Activated CD8-positive, alpha-beta memory T cell treated with anti-CD3 and anti-CD28 coated beads for 24 hours (primary cell): ENCODE measurements at regions not wholly inside any gene's neighbourhood (a gene's known extent, or its start where the extent isn't known, plus 50 kb on each side); places are given as distances from the start of the nearest gene placed in this dataset.

Experiments
- DNase-seq: peaks from one replicate; pipeline ENCODE4 v3.0.0-alpha.2; 2020

DNA sequence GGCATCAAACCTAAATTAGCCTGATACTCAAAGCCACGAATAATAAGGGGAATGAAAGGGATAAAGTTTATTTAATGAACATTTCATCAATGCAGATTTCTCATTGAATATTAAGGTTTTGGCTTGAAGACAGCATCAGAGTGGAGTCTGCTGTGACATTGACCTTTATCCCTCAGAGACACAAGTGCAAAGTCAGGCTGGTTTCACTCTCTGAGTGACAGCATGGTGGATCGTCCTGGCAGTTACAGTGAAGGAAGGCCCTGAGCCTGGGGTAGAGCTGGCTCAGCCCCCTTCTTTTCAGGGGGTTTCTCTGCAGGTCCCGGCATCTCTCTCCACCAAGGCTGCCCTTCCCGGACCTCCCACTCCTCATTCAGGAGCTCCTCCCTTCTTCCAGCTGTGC is 503.1 kb downstream of the PREX1 start:
- DNase-seq: no peak

DNA sequence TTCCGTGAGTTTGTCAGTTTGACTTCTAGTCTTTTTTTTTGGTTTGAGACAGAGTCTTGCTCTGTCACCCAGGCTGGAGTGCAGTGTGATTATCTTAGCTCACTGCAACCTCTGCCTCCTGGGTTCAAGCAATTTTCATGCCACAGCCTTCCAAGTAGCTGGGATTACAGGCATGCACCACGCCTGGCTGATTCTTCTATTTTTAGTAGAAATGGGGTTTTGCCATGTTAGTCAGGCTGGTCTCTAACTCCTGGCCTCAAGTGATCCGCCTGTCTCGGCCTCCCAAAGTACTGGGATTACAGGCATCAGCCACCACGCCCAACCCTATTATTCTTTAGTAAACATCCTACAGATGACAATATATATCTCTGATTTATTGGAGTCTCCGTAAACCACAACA is 506.5 kb downstream of the PREX1 start:
- DNase-seq: no peak

DNA sequence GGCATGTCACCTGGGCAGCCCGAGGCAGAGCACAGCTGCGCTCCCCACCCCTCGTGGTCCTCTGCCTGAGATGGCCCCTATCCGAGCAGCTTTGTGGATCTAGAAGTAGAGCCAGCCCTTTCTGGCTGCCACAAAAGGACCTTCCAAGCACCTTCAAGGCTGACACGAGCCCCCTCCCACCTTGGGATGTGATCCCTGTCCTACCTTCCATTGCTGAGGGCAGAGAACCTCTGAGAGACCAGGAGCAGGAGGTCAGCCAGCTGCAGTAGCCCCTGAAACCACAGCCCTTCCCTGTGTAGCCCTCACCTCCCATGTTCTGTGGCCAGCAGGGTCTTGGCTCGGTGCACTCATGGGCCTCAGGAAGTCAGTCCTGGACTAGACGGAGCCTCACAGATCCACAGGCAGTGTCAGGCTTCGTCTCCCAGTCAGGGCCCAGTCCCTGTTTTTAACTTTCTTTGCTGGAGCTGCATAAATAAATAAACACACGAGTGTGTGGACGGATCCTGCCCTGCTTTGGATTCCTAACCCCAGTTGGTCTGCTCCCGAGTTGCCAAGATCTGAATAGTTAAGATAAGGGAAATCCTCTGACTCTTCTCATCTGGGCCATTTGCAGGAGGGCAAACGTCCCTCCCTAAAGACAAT is 507.7 kb downstream of the PREX1 start:
- no peak for DNase-seq

DNA sequence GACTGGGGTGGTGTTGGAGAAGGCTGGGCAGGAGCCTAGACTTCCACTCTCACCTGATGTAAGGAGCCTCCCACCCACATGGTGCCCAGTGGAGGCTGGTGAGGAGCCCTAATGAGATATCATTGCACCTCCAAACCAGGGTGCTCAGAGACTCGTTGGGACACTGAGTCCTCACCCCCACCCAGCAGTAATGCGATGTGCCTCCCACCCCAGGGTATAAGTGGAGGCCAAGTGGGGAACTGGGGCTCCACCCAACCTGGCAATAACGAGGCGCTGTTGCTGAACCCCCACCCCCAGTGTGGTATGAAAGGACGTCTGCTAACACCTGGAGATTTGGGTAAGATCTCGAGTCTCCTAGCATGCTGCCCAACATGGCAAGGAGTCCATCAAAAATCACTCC is 510.2 kb downstream of the PREX1 start:
- no peak for DNase-seq

DNA sequence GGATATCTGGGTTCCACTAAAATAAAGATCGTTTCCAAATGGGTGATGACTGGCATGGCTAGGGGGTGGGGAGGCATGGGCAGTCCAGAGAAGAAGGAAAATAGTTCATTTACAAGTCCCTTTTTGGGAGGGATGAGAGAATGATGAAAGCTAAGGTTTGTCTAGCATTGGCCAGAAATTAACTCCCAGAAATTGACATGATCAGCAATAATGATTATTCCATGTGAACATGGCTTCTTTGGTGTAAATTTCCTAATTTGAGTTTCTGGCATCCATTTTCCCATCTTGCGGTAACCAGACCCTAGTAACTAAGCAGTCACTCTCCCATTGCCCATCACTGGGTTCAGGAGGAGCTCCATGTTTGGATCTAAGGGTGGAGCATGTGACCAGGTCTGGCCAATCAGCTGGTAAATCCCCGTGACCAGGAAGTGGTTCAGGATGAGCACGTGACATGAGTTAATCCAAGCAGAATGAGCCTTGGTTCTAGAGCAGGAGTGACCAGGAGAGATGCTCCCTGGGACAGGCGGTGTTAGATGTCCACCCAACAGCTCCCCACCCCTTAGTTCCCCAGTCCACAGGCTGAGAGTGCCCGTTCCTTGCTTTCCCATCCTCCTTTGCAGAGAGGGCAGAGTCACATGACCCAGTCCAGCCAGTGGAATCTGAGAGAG is 512.7 kb downstream of the PREX1 start:
- no peak for DNase-seq

DNA sequence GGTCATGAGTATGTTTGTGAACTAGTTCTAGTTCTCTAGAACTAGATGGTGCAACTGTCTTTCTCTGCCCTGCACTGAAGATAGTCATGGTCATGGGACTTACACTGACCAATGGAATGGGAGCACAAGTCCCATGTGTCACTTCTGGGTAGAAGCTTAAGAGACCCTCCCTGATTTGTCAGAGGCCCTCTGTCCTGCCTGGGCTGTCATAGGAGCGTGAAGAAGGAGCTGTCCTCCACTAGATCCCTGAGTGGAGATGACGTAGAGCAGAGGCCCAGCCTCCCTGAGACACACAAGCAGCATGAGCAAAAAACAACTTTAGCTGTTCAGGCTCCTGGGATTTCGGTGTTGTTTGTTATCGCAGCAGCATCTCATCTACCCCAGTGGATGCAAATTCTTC is 514.5 kb downstream of the PREX1 start:
- no peak for DNase-seq

DNA sequence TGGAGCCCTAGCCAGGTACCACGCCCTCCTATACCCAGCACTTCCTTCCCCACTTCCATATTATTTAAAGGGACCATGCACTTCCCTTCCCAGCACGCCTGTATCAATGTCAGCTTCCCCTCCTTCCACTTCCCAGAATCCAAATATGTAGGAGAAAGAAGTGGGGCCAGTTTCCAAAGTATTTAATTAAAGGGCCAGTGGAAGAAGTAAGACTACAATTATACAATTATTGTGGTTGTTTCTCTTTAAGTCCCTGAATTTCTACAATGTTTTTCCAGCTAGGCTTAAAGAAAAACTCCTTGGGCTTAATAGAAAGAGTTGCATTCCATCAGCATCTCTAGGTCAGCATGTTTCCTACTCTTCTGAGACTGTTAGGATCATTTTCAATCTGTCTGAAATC is 515.8 kb downstream of the PREX1 start:
- no peak for DNase-seq

DNA sequence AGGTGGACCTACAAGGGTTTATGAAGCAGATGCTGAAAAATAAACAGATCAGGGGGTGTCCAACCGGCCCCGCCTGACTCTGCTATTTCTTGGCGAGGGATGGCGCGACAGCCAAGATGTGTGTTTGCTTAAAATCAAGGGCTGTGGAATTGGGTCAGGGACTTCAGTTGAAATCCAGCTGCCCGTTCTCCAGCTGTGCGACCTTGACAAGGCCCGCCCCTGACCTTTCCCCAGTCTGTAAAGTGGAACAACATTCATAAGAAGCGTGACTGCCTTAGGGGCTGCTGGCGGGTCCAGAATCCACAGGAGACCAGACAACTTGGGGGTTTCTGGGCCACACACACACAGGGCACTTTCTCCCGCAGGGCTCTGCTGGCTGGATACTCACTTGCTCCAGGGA is 517.5 kb downstream of the PREX1 start:
- DNase-seq: no peak

DNA sequence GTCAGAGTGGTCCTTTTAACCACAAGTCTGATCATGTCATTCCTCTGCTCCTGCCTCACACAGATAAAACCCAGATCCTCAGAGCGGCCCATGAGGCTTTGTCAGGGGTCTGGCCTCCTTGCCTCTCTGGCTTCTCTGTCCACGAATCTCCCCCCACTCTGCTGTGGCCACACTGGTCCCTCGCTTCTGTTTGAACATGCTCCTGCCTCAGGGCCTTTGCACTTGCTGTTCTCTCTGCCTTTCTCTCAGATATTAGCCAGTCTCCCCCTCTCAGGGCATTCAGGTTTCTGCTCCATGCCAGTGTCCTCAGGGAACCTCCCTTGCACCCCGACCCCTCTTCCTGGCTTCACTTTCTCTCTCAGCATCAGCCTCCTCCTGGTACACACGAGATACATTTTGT is 518.5 kb downstream of the PREX1 start:
- no peak for DNase-seq

DNA sequence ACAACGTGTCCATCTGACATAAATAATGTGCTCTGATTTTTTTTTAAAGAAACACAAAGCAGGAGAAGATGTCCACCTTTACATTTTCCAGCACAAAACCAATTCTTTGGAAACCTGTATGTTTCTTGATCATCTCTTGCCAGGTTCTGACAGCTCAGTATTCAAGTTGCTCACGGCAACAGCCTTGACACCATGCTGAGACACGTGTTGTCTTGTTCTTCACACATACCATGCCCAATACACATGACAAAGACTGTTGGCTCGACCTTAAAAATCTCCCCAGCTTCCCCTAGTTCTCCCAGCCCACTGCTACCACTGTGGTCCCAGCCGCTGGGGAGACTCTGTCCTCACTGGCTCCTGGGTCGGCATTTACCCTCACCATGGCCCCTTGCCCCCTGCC is 518.9 kb downstream of the PREX1 start:
- no peak for DNase-seq

DNA sequence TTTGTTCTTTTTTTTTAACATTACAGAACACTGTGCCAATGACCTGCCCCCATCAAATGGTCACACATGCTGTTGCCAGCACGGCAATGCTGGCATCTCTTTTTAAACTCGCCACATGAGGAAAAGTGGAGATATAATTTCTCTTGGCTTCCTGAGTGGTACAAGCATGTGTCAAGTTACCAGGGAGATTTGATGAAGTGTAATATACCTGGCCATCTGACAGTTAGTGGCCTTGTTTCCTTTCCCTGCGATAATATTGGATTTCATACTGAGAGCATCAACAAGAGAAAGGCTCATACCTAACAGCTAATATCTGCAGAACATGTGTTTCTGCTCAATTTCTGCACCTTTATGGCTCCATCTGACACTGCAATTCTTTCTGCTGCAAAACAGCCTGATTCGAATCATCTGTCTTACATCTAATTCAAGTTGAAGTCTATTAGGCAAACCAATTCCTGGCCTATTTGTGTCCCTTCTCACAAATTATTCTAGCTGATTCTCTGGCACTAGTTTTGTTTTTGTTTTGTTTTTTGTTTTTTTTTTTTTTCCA is 519.5 kb downstream of the PREX1 start:
- DNase-seq: no peak

DNA sequence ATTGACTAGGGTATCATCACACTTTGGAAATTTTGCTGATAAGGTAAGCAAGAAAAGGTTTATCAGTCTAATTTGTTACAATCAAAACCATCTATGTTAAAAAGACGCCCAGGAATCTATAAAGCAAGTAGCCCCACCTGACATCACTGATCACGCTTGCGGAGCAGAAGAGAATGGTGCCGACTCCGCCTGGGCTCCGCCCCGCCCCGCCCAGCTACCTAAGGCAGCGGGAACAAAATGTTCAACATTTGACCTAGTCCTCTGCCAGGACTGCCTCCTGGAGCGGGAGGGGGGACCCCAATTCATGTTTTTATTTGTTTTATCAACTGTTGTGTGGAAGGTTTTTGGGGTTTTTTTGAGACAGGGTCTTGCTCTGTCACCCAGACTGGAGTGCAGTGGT is 520.5 kb downstream of the PREX1 start:
- DNase-seq: no peak

DNA sequence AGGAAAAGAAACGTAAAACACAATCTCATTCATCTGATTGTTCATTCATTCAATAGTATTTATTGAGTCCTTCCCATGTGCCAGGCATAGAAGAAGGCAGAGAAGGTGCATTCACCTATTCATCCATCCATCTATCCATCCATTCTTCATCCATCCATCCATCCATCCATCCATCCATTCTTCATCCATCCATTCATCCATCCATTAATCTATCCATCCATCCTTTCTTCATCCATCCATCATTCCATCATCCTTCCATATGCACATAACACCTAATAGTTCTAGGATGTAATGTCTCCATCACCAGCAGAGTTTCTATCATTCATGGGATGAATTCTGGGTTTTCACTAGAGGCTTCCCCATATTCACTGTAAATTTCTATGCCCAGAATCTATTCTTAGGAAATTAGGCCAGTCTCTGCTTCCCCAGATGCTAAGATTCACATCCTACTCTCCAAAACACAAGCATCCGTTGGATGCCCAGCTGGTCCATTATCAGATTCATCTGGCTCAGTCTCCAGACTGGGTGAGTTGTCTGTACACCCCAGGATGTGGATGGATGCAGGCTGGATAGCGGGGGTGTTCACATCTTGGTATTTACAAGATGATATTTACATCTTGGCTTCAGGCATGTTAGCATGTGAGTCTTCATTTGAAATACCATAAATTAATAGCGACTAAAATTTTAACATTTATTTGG is 517.7 kb upstream of the SULF2 start:
- no peak for DNase-seq

DNA sequence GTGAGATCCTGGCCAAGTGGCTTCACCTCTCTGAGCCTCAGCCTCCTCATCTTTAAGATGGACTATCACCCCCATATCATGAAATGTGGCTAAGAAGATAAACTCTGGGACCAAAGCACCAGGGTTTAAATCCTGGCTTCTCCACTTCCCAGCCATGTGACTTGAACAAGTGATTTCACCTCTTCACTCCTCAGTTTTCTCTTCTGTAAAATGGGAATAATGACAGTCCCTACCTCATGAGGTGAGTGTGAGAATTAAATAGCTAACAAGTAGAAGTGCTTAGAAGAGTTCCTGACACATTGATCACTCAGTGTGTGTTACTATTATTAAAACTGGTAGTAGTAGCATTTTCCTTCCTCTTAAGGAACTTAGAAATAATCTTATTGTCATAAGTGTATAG is 516.9 kb upstream of the SULF2 start:
- no peak for DNase-seq

DNA sequence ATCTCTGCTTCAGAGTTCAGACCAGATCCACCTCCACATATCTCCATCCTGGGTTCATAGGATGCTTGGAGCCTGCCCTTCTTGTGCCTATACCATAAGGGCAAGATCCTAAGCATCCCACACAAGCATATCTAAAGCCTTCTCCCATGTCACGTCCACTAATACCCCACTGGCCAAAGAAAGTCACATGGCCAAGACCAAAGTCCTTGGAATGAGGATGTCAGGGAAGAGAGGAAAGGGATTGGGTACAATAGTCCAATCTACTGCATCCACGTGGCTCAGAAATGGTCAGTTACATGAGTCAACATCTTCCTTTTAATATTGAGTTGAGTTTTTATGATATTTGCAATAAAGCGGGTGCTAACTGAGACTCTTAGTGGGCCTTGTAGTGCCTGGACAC is 515.9 kb upstream of the SULF2 start:
- DNase-seq: no peak

DNA sequence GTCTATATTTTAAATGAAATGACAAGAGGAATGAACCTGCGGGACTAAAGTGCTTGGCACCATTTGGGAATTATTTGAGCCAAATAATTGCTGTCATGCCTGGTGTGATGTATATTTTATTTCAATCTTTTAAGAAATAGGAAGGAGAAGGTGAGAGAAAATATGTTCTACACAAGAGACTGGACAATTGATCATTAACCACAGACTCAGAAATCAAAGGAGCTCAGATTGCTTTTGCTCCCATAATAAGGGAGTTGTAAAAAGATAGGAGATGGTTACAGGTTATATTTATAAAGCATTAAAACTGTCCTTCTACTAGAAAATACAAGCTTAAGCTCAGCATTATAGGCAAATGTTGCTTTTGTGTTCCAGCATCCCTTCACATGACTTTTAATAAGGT is 515.2 kb upstream of the SULF2 start:
- no peak for DNase-seq

DNA sequence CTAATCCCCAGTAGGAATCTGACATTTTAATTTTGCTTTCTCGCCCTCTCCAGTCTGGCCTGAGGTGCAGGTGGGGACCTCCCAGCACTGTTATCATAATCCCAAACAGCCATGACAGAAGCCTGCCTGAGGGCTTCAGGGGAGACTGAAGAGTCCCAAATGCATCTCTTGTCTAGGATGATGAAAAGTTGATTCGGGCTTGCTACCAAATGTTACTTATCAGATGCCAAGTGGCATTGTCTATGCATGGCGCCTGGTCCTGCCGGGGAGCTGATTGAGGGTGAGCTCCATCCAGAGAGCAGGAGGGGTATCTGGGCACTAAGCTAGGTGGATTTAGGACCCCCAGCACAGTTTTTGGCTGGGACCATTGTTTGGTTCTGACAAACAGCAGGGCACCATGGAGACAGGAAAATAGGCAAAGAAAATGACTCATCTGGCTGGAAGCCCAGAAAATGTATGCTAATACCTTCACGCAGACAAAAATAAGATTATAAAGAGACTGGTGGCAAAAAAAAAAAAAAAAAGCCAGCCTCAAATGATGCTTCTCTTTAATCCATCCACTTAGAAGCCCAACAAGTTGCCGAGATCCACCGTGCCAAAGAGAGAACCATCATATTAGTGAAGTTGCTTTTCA is 513.7 kb upstream of the SULF2 start:
- no peak for DNase-seq

DNA sequence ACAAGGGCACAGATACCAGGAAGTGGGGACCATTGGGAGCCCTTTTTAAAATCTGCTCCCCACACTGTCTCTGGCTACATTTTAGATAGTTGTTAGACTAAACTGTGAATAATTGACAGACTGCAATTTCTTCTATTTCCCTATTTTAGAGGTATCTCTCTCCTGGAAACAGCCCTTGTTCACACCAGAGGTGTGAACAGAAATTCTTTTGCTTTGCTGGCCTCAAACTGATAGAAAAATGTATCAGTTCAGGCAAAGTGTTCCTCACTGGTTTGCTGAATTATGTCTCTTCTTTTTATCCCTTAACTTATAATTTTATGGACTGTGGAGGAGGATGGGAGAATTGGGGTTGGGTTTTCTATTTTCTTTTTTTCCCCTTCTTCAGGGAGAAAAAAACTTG is 513.2 kb upstream of the SULF2 start:
- no peak for DNase-seq

DNA sequence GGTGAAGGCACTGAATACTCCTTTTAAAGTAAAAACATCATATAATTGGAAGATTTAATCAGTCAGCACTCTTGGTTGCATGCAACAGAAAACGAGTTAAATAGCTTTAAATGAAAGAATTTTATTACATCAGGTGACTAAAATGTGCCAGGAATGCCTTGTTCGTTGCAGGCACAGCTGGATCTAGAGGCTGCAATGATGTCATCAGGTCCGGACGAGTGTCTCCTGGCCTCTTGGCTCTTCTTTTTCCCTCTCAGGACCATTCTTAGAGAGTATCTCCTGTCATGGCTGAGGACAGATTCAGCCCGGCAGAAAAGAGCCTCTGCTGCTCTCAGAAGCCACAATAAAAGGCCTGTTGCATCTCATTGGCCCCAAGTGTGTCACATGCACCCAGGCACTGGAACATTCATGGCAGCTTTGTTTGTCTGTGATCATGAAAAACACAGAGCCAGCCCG is 510.7 kb upstream of the SULF2 start:
- no peak for DNase-seq

DNA sequence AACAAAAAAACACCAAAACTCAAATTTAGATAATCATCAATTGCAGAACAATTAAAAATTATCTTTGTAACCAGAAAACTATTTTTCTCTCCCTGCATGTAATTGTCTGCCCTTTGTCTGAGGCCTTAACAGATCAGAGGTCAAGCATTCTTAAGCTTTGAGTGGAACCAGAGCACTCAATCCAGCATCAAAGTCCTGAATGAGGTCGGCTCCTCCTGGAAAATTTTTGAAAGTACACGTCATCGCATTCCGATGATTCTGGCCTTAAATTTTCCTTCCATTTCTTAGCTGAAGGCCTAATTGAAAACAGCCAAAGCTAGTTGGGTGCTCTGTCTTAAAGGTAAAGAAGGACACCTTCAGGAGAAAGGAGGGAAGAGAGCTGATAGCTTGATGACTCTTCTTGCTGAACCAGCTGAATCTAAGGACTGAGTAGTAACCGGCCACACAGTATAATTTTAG is 510.2 kb upstream of the SULF2 start:
- no peak for DNase-seq

DNA sequence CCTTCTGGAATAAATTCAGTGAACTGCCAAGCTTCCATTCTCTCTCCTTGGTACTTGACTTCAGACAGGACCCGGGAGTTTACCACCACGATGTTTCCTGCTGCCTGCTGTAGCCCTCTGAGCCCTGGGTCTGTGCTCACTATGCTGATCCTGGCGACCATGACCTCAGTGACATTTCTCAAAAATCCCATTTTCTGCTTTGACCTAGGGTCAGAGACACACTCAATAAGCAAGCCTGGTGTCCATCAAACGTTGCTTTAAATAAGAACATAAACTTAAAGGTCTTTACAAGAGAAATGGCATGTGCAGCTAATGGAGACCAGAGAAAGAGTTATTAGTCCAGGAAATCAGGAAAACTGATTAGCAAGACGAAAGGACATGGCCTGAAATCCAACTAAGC is 509.7 kb upstream of the SULF2 start:
- no peak for DNase-seq

DNA sequence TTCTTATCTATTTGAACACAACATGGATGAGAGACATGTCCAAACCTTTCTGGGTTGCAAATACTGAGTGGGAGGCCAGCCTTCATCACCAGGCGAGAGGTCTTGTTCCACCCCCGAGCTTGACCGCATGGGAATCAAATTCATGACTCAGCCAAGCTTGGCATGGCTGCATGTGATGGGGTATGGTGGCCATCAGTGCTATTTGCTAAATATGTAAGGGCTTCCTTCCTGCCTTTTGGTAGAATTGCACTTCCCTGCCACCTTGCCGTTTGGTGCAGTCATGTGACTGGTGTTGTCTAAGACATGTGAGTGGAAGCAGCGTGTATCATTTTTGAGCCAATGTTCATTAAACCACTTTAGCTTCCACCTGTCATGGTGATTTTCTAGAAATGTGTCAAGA is 508.9 kb upstream of the SULF2 start:
- no peak for DNase-seq

DNA sequence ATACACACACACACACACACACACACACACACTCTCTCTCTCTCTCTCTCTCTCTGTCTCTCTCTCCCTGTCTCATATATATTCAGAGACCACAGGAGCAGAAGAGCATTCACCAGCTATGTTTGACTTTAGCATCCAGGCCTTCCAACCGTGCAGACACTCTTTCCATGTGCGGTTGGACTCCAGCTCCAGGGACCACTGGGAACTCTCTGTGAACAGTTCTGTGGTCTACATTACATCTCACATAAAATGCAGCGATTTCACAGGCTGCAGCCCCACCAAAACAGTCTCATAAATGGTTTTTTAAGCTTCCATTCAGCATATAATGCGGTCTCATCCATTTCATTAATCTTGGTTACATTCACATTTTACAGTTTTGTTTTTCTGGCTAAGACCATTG is 508.4 kb upstream of the SULF2 start:
- no peak for DNase-seq

DNA sequence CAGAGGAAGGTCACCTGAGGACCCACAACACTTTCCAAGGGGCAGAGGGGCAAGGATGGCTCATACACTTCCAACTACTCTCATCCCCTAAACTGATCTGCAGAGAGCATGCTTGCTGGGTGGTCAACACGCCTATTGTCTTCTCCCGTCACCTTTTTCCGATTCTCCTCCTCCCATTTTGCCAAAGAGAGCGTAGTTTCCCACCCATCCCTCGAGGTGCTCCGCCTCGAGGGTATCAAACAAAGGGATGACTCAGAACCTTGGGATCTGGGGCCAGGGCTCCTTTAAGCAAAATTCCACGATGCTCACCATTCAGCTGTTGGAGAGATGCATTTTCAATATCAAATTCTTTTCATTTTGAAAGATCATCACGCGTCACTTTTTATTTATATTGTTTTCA is 507.5 kb upstream of the SULF2 start:
- no peak for DNase-seq
